HG02678 (cell line): ENCODE measurements at regions not wholly inside any gene's neighbourhood (a gene's known extent, or its start where the extent isn't known, plus 50 kb on each side); places are given as distances from the start of the nearest gene placed in this dataset.

Experiments
- ATAC-seq: cut with Tn5 transposase; IDR thresholded peaks from one replicate; pipeline ENCODE4 v1.9.1; 2021; ENCODE audit warnings: mild to moderate bottlenecking, moderate library complexity; ENCODE audit not compliant: unreplicated experiment

GRCh38 chr10:31647861-31648260 lies 280.8 kb downstream of the ARHGAP12 start:
- no peak for ATAC-seq

- ATAC-seq, result no peak
Measured at GRCh38 chr10:31646519-31646918, 282.1 kb downstream of the ARHGAP12 start.

- ATAC-seq, result no peak
Measured at GRCh38 chr10:31645786-31646185, 282.8 kb downstream of the ARHGAP12 start.

- ATAC-seq, result no peak
Measured at GRCh38 chr10:31644931-31645633, 283.5 kb downstream of the ARHGAP12 start.

- ATAC-seq, result no peak
Measured at GRCh38 chr10:31642281-31642680, 286.4 kb downstream of the ARHGAP12 start.

GRCh38 chr10:31635415-31636065 lies 293.1 kb downstream of the ARHGAP12 start:
- no peak for ATAC-seq

GRCh38 chr10:31635009-31635408 lies 293.6 kb downstream of the ARHGAP12 start:
- no peak for ATAC-seq

- ATAC-seq, result no peak
Measured at GRCh38 chr10:31630861-31631567, 297.6 kb downstream of the ARHGAP12 start.

GRCh38 chr10:31625566-31625965 lies 303.1 kb downstream of the ARHGAP12 start:
- no peak for ATAC-seq

GRCh38 chr10:31624611-31625010 lies 304.0 kb downstream of the ARHGAP12 start:
- no peak for ATAC-seq

- ATAC-seq, result no peak
Measured at GRCh38 chr10:31623947-31624346, 304.7 kb downstream of the ARHGAP12 start.

- no peak for ATAC-seq
Measured at GRCh38 chr10:31623466-31623865, 304.4 kb downstream of the ZEB1 start.

- no peak for ATAC-seq
Measured at GRCh38 chr10:31622978-31623377, 304.0 kb downstream of the ZEB1 start.

GRCh38 chr10:31621733-31622132 lies 302.7 kb downstream of the ZEB1 start:
- no peak for ATAC-seq

- ATAC-seq, result no peak
Measured at GRCh38 chr10:31620226-31621151, 301.5 kb downstream of the ZEB1 start.

- no peak for ATAC-seq
Measured at GRCh38 chr10:31619531-31620061, 300.6 kb downstream of the ZEB1 start.

GRCh38 chr10:31618541-31619291 lies 299.7 kb downstream of the ZEB1 start:
- ATAC-seq, result no peak

- no peak for ATAC-seq
Measured at GRCh38 chr10:31617757-31618156, 298.7 kb downstream of the ZEB1 start.

- ATAC-seq, result no peak
Measured at GRCh38 chr10:31617133-31617532, 298.1 kb downstream of the ZEB1 start.

- no peak for ATAC-seq
Measured at GRCh38 chr10:31615129-31615528, 296.1 kb downstream of the ZEB1 start.
